ENCODE measurements at regions not wholly inside any gene's neighbourhood (a gene's known extent, or its start where the extent isn't known, plus 50 kb on each side); places are given as distances from the start of the nearest gene placed in this dataset.

GRCh38 chr5:160508780-160509361 lies 87.2 kb downstream of the PTTG1 start:
- in situ Hi-C loops (cut with HindIII; ENCODE audit: low sequenced_read_pairs): loop anchor here (5.0 kb wide), 1 partner anchor 77 kb away; no protein-coding TSS in a partner anchor

- in situ Hi-C loops (cut with HindIII; ENCODE audit: low sequenced_read_pairs): no loop called here
Observed at GRCh38 chr5:160511280-160511929, 89.8 kb downstream of the PTTG1 start.

All from endothelial cell of hepatic sinusoid (primary cell).